HEK293T (cell line): ENCODE measurements at regions not wholly inside any gene's neighbourhood (a gene's known extent, or its start where the extent isn't known, plus 50 kb on each side); places are given as distances from the start of the nearest gene placed in this dataset.

Source experiments
- ARNT ChIP-seq: fragments of 450-650 bp; IDR thresholded peaks from 2 replicates; pipeline ENCODE4 v1.6.1; 2017; ENCODE audit warnings: mild to moderate bottlenecking
- BHLHE40 ChIP-seq: fragments of 450-650 bp; IDR thresholded peaks from 2 replicates; pipeline ENCODE4 v1.6.1; 2016; ENCODE audit warnings: mild to moderate bottlenecking, moderate library complexity, borderline replicate concordance
- CTBP1 ChIP-seq: fragments of 450-650 bp; IDR thresholded peaks from 2 replicates; pipeline ENCODE4 v1.6.1; 2016; ENCODE audit warnings: borderline replicate concordance
- ELF4 ChIP-seq: fragments of 450-650 bp; IDR thresholded peaks from 2 replicates; pipeline ENCODE4 v1.6.1; 2017; ENCODE audit warnings: antibody characterized with exemption
- FOXA1 ChIP-seq: fragments of 450-650 bp; IDR thresholded peaks from 2 replicates; pipeline ENCODE4 v1.6.1; 2016; ENCODE audit warnings: mild to moderate bottlenecking
- FOXK2 ChIP-seq: fragments of 450-650 bp; IDR thresholded peaks from 2 replicates; pipeline ENCODE4 v1.6.1; 2016; ENCODE audit warnings: mild to moderate bottlenecking
- FOXM1 ChIP-seq: fragments of 450-650 bp; IDR thresholded peaks from 2 replicates; pipeline ENCODE4 v1.6.1; 2017; ENCODE audit warnings: mild to moderate bottlenecking, borderline replicate concordance
- L3MBTL2 ChIP-seq: fragments of 450-650 bp; conservative IDR thresholded peaks from 2 replicates; pipeline ENCODE4 v1.6.1; 2016; ENCODE audit warnings: mild to moderate bottlenecking
- LEF1 ChIP-seq: fragments of 450-650 bp; IDR thresholded peaks from 2 replicates; pipeline ENCODE4 v1.6.1; 2017; ENCODE audit warnings: mild to moderate bottlenecking, borderline replicate concordance
- NFRKB ChIP-seq: fragments of 450-650 bp; IDR thresholded peaks from 2 replicates; pipeline ENCODE4 v1.6.1; 2016; ENCODE audit warnings: mild to moderate bottlenecking, moderate library complexity
- PKNOX1 ChIP-seq: fragments of 450-650 bp; IDR thresholded peaks from 2 replicates; pipeline ENCODE4 v1.6.1; 2016
- SP1 ChIP-seq: fragments of 450-650 bp; IDR thresholded peaks from 2 replicates; pipeline ENCODE4 v1.6.1; 2017
- SUZ12 ChIP-seq: fragments of 450-650 bp; IDR thresholded peaks from 2 replicates; pipeline ENCODE4 v1.6.1; 2016; ENCODE audit warnings: mild to moderate bottlenecking
- TARDBP ChIP-seq: fragments of 450-650 bp; IDR thresholded peaks from 2 replicates; pipeline ENCODE4 v1.6.1; 2016

- TF ChIP-seq LEF1 (no peak), PKNOX1 (no peak), NFRKB (no peak), FOXM1 (no peak), FOXK2 (no peak), BHLHE40 (no peak), SUZ12 (no peak), ELF4 (no peak), CTBP1 (no peak), L3MBTL2 (no peak), FOXA1 (no peak), SP1 (no peak), ARNT (no peak), TARDBP (no peak)
Measured at GRCh38 chr5:63603996-63604395, 358.2 kb downstream of the HTR1A start.
